Adrenal gland (tissue), 5 donors: ENCODE measurements at regions not wholly inside any gene's neighbourhood (a gene's known extent, or its start where the extent isn't known, plus 50 kb on each side); places are given as distances from the start of the nearest gene placed in this dataset.
"Not testable (repeated sequence)": the region's sequence is repeated elsewhere in the genome, so short reads cannot be mapped to it uniquely, and the experiment has no call there.

Experiments
- POLR2A ChIP-seq, 2 donors: fragments of 450-650 bp; IDR thresholded peaks; one replicate each; pipeline ENCODE4 v1.6.1; 2017; ENCODE audit warnings: antibody characterized with exemption in 2 of 2, mild to moderate bottlenecking in 2 of 2, moderate library complexity in 1 of 2
- TF ChIP-seq, protein P1 (sequence below), 6 experiments: fragments of 450-650 bp in 4 of 6; fragments of 200-600 bp in 2 of 6; sonication (generic) in 1 of 6; IDR thresholded peaks; 1 replicate in 5 of 6; 2 replicates in 1 of 6; pipeline versions ENCODE4 v1.5.1 to v1.8.0; 2016 to 2021; ENCODE audit warnings: antibody characterized with exemption in 6 of 6, mild to moderate bottlenecking in 2 of 6, moderate library complexity in 1 of 6
- donor health status: DM: no; HTN: no; CAD: no.

DNA sequence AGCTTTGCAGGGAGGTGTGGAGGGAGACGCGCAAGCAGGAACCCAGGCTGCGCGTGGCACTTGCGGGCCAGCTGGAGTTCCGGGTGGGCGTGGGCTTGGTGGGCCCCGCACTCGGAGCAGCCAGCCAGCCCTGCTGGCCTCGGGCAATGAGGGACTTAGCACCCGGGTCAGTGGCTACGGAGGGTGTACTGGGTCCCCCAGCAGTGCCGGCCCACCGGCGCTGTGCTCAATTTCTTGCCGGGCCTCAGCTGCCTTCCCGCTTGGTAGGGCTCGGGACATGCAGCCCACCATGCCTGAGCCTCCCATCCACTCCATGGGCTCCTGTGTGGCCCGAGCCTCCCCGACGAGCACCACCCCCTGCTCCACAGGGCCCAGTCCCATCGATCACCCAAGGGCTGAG, 1205.0 kb upstream of the PABPC4L start:
- TF ChIP-seq, protein P1, sequence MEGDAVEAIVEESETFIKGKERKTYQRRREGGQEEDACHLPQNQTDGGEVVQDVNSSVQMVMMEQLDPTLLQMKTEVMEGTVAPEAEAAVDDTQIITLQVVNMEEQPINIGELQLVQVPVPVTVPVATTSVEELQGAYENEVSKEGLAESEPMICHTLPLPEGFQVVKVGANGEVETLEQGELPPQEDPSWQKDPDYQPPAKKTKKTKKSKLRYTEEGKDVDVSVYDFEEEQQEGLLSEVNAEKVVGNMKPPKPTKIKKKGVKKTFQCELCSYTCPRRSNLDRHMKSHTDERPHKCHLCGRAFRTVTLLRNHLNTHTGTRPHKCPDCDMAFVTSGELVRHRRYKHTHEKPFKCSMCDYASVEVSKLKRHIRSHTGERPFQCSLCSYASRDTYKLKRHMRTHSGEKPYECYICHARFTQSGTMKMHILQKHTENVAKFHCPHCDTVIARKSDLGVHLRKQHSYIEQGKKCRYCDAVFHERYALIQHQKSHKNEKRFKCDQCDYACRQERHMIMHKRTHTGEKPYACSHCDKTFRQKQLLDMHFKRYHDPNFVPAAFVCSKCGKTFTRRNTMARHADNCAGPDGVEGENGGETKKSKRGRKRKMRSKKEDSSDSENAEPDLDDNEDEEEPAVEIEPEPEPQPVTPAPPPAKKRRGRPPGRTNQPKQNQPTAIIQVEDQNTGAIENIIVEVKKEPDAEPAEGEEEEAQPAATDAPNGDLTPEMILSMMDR (IDR thresholded peaks at IDR 0.05), result not testable (repeated sequence)
- not testable (repeated sequence) for TF ChIP-seq POLR2A (IDR thresholded peaks at IDR 0.05)
